ENCODE measurements at regions not wholly inside any gene's neighbourhood (a gene's known extent, or its start where the extent isn't known, plus 50 kb on each side); places are given as distances from the start of the nearest gene placed in this dataset.
"Not testable (repeated sequence)": the region's sequence is repeated elsewhere in the genome, so short reads cannot be mapped to it uniquely, and the experiment has no call there.

DNA sequence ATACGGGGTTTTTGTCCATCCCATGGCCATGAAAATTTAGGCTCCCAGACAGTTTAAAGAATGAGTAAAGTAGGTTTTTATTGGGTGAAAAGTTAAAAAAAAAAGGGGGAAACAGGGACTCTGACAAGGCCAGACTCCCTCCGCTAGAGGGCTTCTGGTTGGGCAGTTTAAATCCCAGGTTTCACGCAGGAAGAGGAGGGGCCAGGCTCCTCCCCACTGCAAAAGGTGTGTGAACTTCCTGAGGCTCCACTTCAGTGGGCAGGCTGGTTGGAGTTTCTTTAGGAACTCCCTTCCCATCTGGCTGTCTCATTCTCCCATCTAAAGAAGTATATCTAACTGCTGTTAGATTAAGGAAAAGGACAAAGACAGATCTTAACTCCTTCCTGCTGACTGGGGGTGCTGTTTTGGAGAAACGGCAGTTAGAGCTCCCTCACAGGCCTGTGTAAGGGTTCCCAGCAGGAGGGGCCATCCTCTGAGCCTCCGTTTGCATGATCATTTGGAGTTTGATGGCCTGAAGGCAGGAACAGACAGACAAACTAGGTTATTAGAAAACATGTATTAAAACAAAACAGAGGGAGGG, 1160.7 kb downstream of the CNTNAP5 start:
- Histone ChIP-seq H3K27ac (ENCODE audit: low read length) (no peak overlapping the region), H3K4me3 (ENCODE audit: low read length) (no peak overlapping the region), H3K27me3 (ENCODE audit: control insufficient read depth, insufficient read depth, low read length) (no peaks in the 10 kb centered on the region), H3K9me3 (replicated peaks; ENCODE audit: control insufficient read depth, low read depth, low read length) (no peaks in the 10 kb centered on the region), H3K4me1 (ENCODE audit: control insufficient read depth, insufficient read depth, low read length) (no peaks in the 10 kb centered on the region), H3K36me3 (ENCODE audit: control insufficient read depth, insufficient read depth, low read length) (no peaks in the 10 kb centered on the region)
- no peak for DNase-seq
- WGBS (ENCODE audit: insufficient coverage): 72% methylated on average over 3 of the region's 5 CpGs

DNA sequence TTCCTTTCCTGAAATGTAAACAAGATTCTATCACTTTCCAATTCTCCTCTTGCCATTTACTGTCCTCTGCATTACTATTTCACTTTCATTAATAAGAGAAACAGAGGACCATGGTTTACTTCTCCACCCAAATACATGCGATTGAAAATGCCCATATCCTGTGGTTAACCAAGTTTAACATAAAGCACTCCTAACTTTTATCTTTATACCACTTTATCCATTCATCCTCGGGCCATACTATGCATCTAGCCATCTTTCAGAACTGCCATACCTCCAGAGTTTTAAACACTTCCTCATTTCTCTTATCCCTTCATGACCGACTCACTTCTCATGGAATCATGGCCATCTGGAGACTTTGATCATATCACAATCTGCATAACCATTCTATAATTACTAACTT, 1182.3 kb downstream of the CNTNAP5 start:
- no peaks in the 10 kb centered on the region for H3K4me1 ChIP-seq (ENCODE audit: control insufficient read depth, insufficient read depth, low read length)
- H3K36me3 ChIP-seq (ENCODE audit: control insufficient read depth, insufficient read depth, low read length): no peaks in the 10 kb centered on the region
- no peak for DNase-seq
- no peak overlapping the region for H3K4me3 ChIP-seq (ENCODE audit: low read length)
- H3K9me3 ChIP-seq (replicated peaks; ENCODE audit: control insufficient read depth, low read depth, low read length): peaks cover 6% of the 10 kb centered on the region
- WGBS (ENCODE audit: insufficient coverage): 82% methylated on average over 3 of the region's 3 CpGs
- no peak overlapping the region for H3K27ac ChIP-seq (ENCODE audit: low read length)
- H3K27me3 ChIP-seq (ENCODE audit: control insufficient read depth, insufficient read depth, low read length): no peaks in the 10 kb centered on the region

DNA sequence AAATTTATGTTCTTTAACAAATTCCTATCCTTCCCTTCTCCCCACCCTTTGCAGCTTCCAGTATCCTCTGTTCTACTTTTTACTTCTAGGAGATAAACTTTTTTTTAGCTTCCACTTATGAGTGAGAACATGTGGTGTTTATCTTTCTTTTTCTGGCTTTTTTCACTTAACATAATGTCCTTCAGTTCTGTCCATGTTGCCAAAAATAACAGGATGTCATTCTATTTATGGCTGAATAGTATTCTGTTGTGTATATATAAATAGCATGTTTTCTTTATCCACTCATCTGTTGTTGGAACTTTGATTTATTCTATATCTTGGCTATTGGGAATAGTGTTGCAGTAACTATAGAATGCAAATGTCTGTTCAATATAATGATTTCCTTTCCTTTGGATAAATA, 1191.2 kb downstream of the CNTNAP5 start:
- Histone ChIP-seq H3K4me1 (ENCODE audit: control insufficient read depth, insufficient read depth, low read length) (no peaks in the 10 kb centered on the region), H3K4me3 (ENCODE audit: low read length) (no peak overlapping the region), H3K36me3 (ENCODE audit: control insufficient read depth, insufficient read depth, low read length) (no peaks in the 10 kb centered on the region), H3K27ac (ENCODE audit: low read length) (no peak overlapping the region), H3K9me3 (replicated peaks; ENCODE audit: control insufficient read depth, low read depth, low read length) (peaks cover 16% of the 10 kb centered on the region), H3K27me3 (ENCODE audit: control insufficient read depth, insufficient read depth, low read length) (no peaks in the 10 kb centered on the region)
- DNase-seq: no peak

DNA sequence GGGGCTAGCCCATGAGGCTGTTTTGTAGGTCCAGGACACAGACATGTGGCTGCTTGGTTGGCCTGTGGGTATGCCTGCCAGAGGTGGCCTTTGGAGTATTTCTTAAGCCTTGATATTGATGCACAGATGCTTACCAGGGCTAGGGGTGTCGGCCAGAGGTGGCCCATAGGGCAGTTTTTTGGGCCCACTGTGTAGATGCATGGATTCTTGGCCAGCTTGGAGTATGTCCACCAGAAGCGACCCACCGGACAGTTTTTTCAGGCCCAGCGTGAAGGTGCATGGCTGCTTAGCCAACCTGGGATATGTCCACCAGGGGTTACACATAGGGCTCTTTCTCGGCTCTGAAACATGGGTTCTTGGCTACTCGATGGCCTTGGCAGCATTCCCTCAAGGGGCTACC, 1199.1 kb downstream of the CNTNAP5 start:
- H3K27me3 ChIP-seq (ENCODE audit: control insufficient read depth, insufficient read depth, low read length): no peaks in the 10 kb centered on the region
- WGBS (ENCODE audit: insufficient coverage): 83% methylated on average over 6 of the region's 6 CpGs
- peaks cover 32% of the 10 kb centered on the region for H3K9me3 ChIP-seq (replicated peaks; ENCODE audit: control insufficient read depth, low read depth, low read length)
- H3K36me3 ChIP-seq (ENCODE audit: control insufficient read depth, insufficient read depth, low read length): no peaks in the 10 kb centered on the region
- no peak overlapping the region for H3K27ac ChIP-seq (ENCODE audit: low read length)
- H3K4me3 ChIP-seq (ENCODE audit: low read length): no peak overlapping the region
- no peak for DNase-seq
- H3K4me1 ChIP-seq (ENCODE audit: control insufficient read depth, insufficient read depth, low read length): no peaks in the 10 kb centered on the region

DNA sequence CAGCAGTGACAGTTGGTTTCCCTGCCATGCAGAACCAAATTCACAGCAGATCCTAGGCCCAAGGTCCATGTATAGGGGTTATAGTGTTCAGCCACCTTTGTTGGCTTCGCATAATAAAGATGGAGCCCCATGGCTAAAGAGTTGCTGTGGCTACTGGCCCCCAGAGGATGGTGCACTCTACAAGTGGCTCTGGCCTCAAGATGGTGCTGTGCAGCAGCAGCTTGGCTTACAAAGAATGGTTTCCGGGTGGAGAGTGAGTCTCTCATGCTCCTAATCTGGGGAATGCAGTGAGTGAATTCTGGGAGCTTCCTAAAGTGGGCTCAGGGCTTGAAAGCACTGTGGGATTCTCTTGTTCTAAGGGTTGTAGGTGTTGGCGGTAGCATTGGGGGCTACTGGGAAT, 1199.7 kb downstream of the CNTNAP5 start:
- DNase-seq: no peak
- peaks cover 32% of the 10 kb centered on the region for H3K9me3 ChIP-seq (replicated peaks; ENCODE audit: control insufficient read depth, low read depth, low read length)
- no peaks in the 10 kb centered on the region for H3K4me1 ChIP-seq (ENCODE audit: control insufficient read depth, insufficient read depth, low read length)
- H3K4me3 ChIP-seq (ENCODE audit: low read length): no peak overlapping the region
- no peak overlapping the region for H3K27ac ChIP-seq (ENCODE audit: low read length)
- no peaks in the 10 kb centered on the region for H3K36me3 ChIP-seq (ENCODE audit: control insufficient read depth, insufficient read depth, low read length)
- H3K27me3 ChIP-seq (ENCODE audit: control insufficient read depth, insufficient read depth, low read length): no peaks in the 10 kb centered on the region
- 82% methylated on average over 2 of the region's 3 CpGs for WGBS (ENCODE audit: insufficient coverage)

DNA sequence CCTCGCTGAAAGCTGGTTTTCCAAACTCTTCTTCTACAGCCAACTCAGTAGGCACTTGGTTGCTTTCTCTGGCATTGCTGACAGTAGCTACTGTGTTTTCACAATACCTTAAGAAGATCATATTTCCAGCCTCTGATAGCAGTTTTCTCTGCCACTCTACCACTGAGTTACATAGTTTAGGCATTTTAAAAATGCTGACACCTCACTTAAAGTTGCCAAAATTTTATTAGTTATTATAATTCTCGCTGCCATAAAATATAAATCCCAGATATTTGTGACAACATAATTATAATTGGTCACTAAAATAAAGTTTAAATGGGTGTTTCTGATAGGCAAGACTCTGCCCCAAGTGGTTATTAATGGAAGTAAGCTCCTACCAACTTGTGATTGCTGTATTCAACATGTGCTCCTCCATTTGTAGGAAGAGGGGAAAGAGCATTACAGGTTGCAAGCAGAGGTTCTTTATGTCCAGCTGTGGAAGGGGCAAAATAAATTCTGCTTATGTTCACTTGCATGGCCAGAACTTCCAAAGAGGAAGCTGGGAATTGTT, 1202.8 kb downstream of the CNTNAP5 start:
- H3K9me3 ChIP-seq (replicated peaks; ENCODE audit: control insufficient read depth, low read depth, low read length): peaks cover 17% of the 10 kb centered on the region
- no peaks in the 10 kb centered on the region for H3K27me3 ChIP-seq (ENCODE audit: control insufficient read depth, insufficient read depth, low read length)
- no peak for DNase-seq
- no peaks in the 10 kb centered on the region for H3K36me3 ChIP-seq (ENCODE audit: control insufficient read depth, insufficient read depth, low read length)
- WGBS (ENCODE audit: insufficient coverage): 100% methylated on average over 1 of the region's 2 CpGs
- no peaks in the 10 kb centered on the region for H3K4me1 ChIP-seq (ENCODE audit: control insufficient read depth, insufficient read depth, low read length)
- no peak overlapping the region for H3K4me3 ChIP-seq (ENCODE audit: low read length)
- no peak overlapping the region for H3K27ac ChIP-seq (ENCODE audit: low read length)

DNA sequence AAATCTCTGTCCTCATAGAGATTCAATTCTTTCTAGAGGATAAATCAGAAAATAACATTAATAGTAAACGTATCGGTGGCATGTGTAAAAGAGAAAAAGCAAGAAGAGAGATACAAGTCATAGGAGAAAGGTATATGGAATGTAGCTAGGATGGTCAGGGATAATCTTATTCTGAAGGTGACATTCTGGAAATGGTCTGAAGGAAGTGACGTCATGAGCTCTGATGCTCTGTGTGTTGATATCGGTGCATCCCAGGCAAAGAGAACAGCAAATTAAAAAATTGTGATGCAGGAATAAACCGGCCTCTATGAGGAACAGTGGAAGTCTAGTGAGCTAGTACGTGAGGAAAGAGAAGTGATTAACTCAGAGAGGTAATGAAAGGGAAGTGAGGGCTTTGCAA, 1215.8 kb downstream of the CNTNAP5 start:
- no peaks in the 10 kb centered on the region for H3K9me3 ChIP-seq (replicated peaks; ENCODE audit: control insufficient read depth, low read depth, low read length)
- WGBS (ENCODE audit: insufficient coverage): 90% methylated on average over 4 of the region's 6 CpGs
- no peak overlapping the region for H3K4me3 ChIP-seq (ENCODE audit: low read length)
- no peak overlapping the region for H3K27ac ChIP-seq (ENCODE audit: low read length)
- no peak for DNase-seq
- H3K27me3 ChIP-seq (ENCODE audit: control insufficient read depth, insufficient read depth, low read length): no peaks in the 10 kb centered on the region
- H3K36me3 ChIP-seq (ENCODE audit: control insufficient read depth, insufficient read depth, low read length): no peaks in the 10 kb centered on the region
- no peaks in the 10 kb centered on the region for H3K4me1 ChIP-seq (ENCODE audit: control insufficient read depth, insufficient read depth, low read length)

DNA sequence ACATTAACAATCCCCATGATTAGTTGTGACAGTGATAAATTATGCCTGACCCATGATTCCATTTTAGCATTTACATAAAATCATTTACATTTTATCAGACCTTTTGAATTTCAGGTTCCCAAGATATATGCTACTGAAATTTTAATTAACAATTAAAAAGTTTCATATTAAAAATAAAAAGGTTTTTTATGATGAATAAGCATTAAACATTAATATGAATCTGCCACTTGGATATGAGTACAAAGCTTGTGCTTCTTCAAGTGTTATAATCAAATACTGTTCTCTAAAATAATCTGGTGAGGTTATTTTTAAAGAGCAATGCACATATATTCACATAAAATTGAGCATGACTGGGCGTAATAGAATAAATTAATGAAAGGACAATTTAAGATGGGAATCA, 1218.0 kb downstream of the CNTNAP5 start:
- Histone ChIP-seq H3K9me3 (replicated peaks; ENCODE audit: control insufficient read depth, low read depth, low read length) (no peaks in the 10 kb centered on the region), H3K4me1 (ENCODE audit: control insufficient read depth, insufficient read depth, low read length) (no peaks in the 10 kb centered on the region), H3K36me3 (ENCODE audit: control insufficient read depth, insufficient read depth, low read length) (no peaks in the 10 kb centered on the region), H3K4me3 (ENCODE audit: low read length) (no peak overlapping the region), H3K27me3 (ENCODE audit: control insufficient read depth, insufficient read depth, low read length) (no peaks in the 10 kb centered on the region), H3K27ac (ENCODE audit: low read length) (no peak overlapping the region)
- no peak for DNase-seq
- no CpG with 5 or more reads among the region's 1 CpG for WGBS (ENCODE audit: insufficient coverage)

DNA sequence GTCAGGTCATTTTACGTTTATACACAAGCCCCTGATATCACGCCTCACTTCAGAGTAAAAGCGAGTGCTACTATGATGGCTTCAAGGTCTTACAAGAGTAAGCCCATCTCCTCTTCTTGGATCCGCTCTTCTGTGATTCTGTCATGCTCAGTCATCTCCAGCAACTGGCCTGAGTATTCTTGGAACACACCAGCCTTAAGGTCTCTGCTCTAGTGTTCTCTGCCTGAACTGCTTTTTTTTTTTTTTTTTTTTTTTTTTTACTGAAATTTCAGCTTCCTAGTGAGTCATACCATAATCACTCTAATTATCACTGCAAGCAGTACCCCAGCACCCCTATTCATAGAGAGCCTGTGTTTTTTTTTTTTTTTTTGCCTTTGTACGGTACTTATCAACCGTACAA, 1228.9 kb downstream of the CNTNAP5 start:
- WGBS (ENCODE audit: insufficient coverage): 88% methylated on average over 3 of the region's 6 CpGs
- Histone ChIP-seq H3K27me3 (ENCODE audit: control insufficient read depth, insufficient read depth, low read length) (no peaks in the 10 kb centered on the region), H3K27ac (ENCODE audit: low read length) (no peak overlapping the region), H3K9me3 (replicated peaks; ENCODE audit: control insufficient read depth, low read depth, low read length) (no peaks in the 10 kb centered on the region), H3K4me1 (ENCODE audit: control insufficient read depth, insufficient read depth, low read length) (no peaks in the 10 kb centered on the region), H3K36me3 (ENCODE audit: control insufficient read depth, insufficient read depth, low read length) (no peaks in the 10 kb centered on the region), H3K4me3 (ENCODE audit: low read length) (no peak overlapping the region)
- DNase-seq: peak; percentile 15

DNA sequence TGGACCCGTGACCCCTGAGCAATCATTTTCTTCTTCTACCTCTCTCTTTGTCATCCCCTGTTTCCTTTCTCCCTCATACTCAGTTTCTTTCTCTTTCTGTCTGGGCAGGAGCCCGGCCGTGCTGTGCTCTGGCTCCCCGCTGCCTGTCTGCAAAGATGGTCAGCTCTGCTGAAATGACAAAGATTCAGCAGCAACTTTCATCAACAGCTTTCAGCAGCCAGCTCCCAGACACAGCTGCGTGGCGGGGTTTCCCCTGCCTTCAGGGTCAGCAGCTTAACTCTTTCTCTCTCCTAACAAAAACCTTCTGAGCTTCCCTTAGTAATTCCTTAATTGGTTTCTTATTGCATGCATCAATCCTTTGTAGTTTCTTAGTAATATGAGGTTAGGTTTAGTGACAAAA, 1234.4 kb downstream of the CNTNAP5 start:
- peak; percentile 88 for DNase-seq
- Histone ChIP-seq H3K9me3 (replicated peaks; ENCODE audit: control insufficient read depth, low read depth, low read length) (no peaks in the 10 kb centered on the region), H3K36me3 (ENCODE audit: control insufficient read depth, insufficient read depth, low read length) (no peaks in the 10 kb centered on the region), H3K4me3 (ENCODE audit: low read length) (no peak overlapping the region), H3K4me1 (ENCODE audit: control insufficient read depth, insufficient read depth, low read length) (no peaks in the 10 kb centered on the region), H3K27ac (ENCODE audit: low read length) (no peak overlapping the region), H3K27me3 (ENCODE audit: control insufficient read depth, insufficient read depth, low read length) (no peaks in the 10 kb centered on the region)
- WGBS (ENCODE audit: insufficient coverage): 18% methylated on average over 5 of the region's 6 CpGs

DNA sequence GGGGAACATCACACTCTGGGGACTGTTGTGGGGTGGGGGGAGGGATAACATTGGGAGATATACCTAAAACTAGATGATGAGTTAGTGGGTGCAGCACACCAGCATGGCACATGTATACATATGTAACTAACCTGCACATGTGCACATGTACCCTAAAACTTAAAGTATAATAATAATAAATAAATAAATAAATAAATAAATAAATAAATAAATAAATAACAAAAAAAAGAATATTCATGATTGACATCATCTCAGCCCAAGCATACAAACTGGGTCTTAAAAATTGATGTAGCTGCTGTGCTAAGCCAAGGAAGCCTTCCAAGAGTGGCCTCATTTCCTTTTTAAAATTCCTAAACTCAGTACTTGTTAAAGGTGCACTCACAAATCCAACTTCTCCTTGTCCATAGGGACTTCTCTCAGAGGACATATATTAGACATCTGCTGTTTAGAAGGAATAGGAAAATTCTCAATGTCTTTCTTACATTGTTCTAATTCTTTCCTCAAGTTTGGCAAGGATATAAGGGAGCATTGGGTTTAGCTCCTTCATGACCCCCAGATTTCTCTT, 1235.4 kb downstream of the CNTNAP5 start:
- H3K4me3 ChIP-seq (ENCODE audit: low read length); H3K27me3 ChIP-seq (ENCODE audit: control insufficient read depth, insufficient read depth, low read length); H3K9me3 ChIP-seq (replicated peaks; ENCODE audit: control insufficient read depth, low read depth, low read length); H3K4me1 ChIP-seq (ENCODE audit: control insufficient read depth, insufficient read depth, low read length); H3K36me3 ChIP-seq (ENCODE audit: control insufficient read depth, insufficient read depth, low read length); H3K27ac ChIP-seq (ENCODE audit: low read length): not testable (repeated sequence)
- peak; percentile 96 for DNase-seq
